Esophagus squamous epithelium (tissue), 5 donors: ENCODE measurements at regions not wholly inside any gene's neighbourhood (a gene's known extent, or its start where the extent isn't known, plus 50 kb on each side); places are given as distances from the start of the nearest gene placed in this dataset.

Source experiments
- DNase-seq: peaks from one replicate; lab custom pipeline; 2025; lab: John Stamatoyannopoulos, UW
- H3K27ac ChIP-seq, 4 donors: fragments of 200-600 bp; sonication (generic); one replicate each; pipeline ENCODE4 v1.5.1; 2016 to 2019; ENCODE audit warnings: mild to moderate bottlenecking in 1 of 4
- H3K27me3 ChIP-seq, 4 donors: fragments of 200-600 bp; sonication (generic); 1 replicate in 3 of 4; 2 replicates in 1 of 4; pipeline versions ENCODE4 v1.5.1 to v1.6.0; 2017 to 2021; ENCODE audit warnings: antibody characterized with exemption in 1 of 4
- H3K36me3 ChIP-seq, 3 donors: fragments of 200-600 bp; sonication (generic); one replicate each; pipeline ENCODE4 v1.5.1; 2016 to 2019
- H3K4me1 ChIP-seq, 3 donors: fragments of 200-600 bp; sonication (generic); one replicate each; pipeline ENCODE4 v1.5.1; 2017 to 2019
- H3K4me3 ChIP-seq, 4 donors: fragments of 200-600 bp; sonication (generic); 1 replicate in 3 of 4; 2 replicates in 1 of 4; pipeline ENCODE4 v1.5.1; 2016 to 2019; ENCODE audit warnings: mild to moderate bottlenecking in 2 of 4, moderate library complexity in 1 of 4
- H3K9me3 ChIP-seq, 3 donors: fragments of 200-600 bp; sonication (generic); one replicate each; pipeline ENCODE4 v1.5.1; 2016 to 2019
- CTCF ChIP-seq, 6 experiments: fragments of 450-650 bp in 4 of 6; fragments of 200-600 bp in 2 of 6; sonication (generic) in 2 of 6; IDR thresholded peaks; one replicate each; pipeline ENCODE4 v1.5.1; 2016 to 2019; ENCODE audit warnings: antibody characterized with exemption in 6 of 6, mild to moderate bottlenecking in 4 of 6, moderate library complexity in 4 of 6
- POLR2A ChIP-seq, 4 donors: fragments of 450-650 bp; IDR thresholded peaks; one replicate each; pipeline ENCODE4 v1.6.1; 2017; ENCODE audit warnings: antibody characterized with exemption in 4 of 4, mild to moderate bottlenecking in 4 of 4, moderate library complexity in 3 of 4
- WGBS, 2 donors: methylation state at CpG; one replicate each; pipeline ENCODE4 v1.1.5; 2018; 5-methylcytosine and 5-hydroxymethylcytosine counted together
- intact Hi-C: fragments of 100-400 bp; cut with DNase I; formaldehyde crosslinking; loops from one replicate; pipeline ENCODE4 v1.15.0; 2022
- donor health status: DM: yes; HTN: yes; CAD: no.

DNA sequence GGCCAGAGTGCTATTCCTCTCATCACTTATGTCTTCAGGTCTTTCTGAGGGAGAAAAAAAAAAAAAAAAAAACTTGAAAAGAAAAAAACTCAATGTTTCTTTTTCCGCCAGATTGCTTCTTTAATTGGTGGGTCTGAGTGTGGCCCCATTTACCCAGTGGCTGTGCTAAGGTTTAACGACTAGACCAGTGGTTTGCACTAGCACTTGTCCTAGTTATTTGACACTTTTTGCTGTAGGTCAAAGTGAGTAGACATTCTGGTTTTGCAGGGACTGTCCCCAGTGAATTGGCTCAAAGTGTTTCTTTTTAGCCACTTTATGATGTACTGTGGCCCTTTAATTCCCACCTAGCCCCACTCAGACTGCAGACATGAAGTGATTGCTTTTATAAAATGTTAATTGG is 273.3 kb downstream of the PTEN start:
- intact Hi-C loops = no loop called here
- Histone ChIP-seq H3K4me1 (peaks cover 0 to 11% (median 0%) of the 10 kb centered on the region in 3 donors), H3K27ac (no peak overlapping the region), H3K4me3 (no peak overlapping the region), H3K27me3 (no peaks in the 10 kb centered on the region), H3K9me3 (no peaks in the 10 kb centered on the region), H3K36me3 (no peaks in the 10 kb centered on the region)
- no peak for TF ChIP-seq POLR2A (IDR thresholded peaks at IDR 0.05)
- no peak for DNase-seq
- 62 to 75% methylated on average over 2 of the region's 2 CpGs for WGBS, 2 donors

DNA sequence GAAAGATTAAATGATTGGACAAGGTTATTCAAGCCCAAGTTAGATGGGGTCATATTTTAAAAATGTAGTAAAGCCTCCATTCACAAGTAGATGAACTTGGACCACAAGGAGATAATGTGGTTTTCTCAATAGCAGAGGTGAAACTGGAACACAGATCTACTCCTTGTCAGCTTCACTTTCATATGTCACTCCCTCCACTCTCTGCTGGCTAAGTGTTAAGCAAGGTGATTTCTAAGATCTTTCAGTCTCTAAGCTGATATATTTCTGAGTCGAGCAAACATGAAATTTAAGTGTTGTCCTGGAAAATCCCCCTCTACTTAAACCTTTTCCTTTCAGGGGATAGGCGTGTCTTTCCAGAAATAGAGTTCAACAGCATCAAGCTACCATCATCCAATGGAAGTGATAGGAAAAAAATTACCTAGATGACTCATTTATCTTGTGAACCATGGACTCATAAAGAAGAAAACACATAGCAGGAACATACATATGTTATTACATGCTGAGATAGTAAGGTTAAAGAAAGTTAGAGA is 275.0 kb downstream of the PTEN start:
- DNase-seq = no peak
- H3K9me3 ChIP-seq = no peaks in the 10 kb centered on the region
- no peaks in the 10 kb centered on the region for H3K27me3 ChIP-seq
- intact Hi-C loops = no loop called here
- H3K4me3 ChIP-seq = no peak overlapping the region
- H3K36me3 ChIP-seq = no peaks in the 10 kb centered on the region
- 38 to 43% methylated on average over 2 of the region's 2 CpGs for WGBS, 2 donors
- TF ChIP-seq POLR2A (IDR thresholded peaks at IDR 0.05) (no peak), CTCF (IDR thresholded peaks at IDR 0.05) (no peak)
- H3K27ac ChIP-seq = no peak overlapping the region
- no peaks in the 10 kb centered on the region for H3K4me1 ChIP-seq

DNA sequence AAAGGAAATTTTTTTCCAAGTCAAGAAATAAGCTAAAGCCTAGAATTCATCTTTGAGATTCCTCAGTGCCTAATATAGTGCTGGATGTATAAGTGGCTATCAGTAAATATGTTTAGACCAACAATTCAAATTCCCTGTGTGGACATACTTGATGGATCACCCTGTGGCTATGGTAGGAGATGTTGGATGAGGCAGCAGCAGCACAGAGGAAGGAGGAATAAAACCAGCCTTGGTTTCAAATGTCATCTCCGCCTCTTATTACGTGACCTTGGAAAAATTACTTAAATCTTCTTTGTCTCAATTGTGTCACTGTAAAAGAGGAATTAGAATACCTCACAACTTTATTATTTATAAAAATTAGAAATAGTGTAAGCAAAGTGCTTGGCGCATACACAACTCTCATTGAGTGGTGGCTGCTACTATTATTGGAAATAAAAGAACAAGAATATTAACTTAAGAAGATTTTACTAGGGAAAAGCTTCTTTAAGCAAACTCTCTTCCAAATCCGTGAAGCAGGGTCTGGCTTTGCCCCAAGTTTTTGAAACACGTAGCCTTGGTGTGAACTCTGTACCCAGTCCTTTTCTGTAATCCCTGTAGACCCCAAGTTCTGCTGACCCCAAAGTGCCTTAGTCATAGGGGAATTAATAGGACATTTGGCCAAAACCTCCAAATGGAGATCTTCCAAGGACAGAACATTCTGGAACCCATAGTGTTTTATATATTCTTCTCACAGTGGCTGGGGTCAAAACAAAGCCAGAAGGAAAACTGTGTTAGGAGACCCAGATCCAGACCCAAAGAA is 283.8 kb downstream of the PTEN start:
- WGBS, 2 donors = 67 to 87% methylated on average over 5 of the region's 5 CpGs
- DNase-seq = no peak
- intact Hi-C loops = no loop called here
- TF ChIP-seq CTCF (IDR thresholded peaks at IDR 0.05) = no peak
- no peak for TF ChIP-seq POLR2A (IDR thresholded peaks at IDR 0.05)
- peak overlapping the region in 3 of 4 donors; percentile 59 to 72 (median 59) for H3K27ac ChIP-seq
- H3K9me3 ChIP-seq = no peaks in the 10 kb centered on the region
- H3K36me3 ChIP-seq = no peaks in the 10 kb centered on the region
- peaks cover 0 to 35% (median 9%) of the 10 kb centered on the region in 3 donors for H3K4me1 ChIP-seq
- H3K27me3 ChIP-seq = no peaks in the 10 kb centered on the region
- no peak overlapping the region for H3K4me3 ChIP-seq

DNA sequence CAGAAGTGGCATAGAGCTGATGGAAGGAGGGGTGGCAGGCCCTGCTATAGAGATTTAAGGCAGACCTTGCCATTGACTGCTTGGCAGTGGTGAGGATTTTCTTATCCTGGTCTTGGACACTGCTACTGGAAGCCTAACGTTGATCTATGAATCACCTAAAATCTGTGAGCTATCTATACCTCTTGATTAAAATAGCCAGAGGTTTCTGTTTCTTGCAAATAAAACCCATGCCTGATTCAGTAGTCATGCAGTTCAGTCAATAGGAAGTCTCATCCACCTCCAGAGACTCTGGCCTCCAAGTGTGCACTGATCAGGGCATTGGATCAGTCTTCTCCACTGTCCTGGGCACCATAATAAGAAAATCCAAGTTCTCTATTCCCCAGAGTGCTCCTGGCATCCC is 286.5 kb downstream of the PTEN start:
- H3K9me3 ChIP-seq = no peaks in the 10 kb centered on the region
- H3K4me1 ChIP-seq = peaks cover 0 to 47% (median 20%) of the 10 kb centered on the region in 3 donors
- TF ChIP-seq POLR2A (IDR thresholded peaks at IDR 0.05) (no peak), CTCF (IDR thresholded peaks at IDR 0.05) (no peak)
- no peaks in the 10 kb centered on the region for H3K36me3 ChIP-seq
- H3K27me3 ChIP-seq = no peaks in the 10 kb centered on the region
- WGBS, 2 donors = 44 to 67% methylated on average over 1 of the region's 1 CpG
- H3K27ac ChIP-seq = peak overlapping the region in 1 of 4 donors; percentile 5
- no peak for DNase-seq
- H3K4me3 ChIP-seq = no peak overlapping the region
- intact Hi-C loops = no loop called here

DNA sequence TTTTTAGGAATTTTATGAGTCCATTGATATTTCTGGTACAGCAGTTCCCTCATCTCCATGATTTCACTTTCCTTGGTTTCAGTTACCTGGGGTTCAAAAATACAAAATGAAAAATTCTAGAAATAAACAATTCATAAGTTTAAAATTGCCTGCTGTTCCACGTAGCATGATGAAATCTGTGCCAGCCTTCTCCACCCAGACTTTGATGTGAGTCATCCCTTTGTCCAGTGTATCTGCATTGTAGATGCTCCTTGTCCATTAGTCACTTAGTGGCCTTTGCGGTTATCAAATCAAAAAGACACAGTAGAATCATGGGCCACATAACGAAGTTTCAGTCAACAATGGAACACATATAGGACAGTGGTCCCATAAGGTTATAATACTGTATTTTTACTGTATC is 286.9 kb downstream of the PTEN start:
- intact Hi-C loops = no loop called here
- no peaks in the 10 kb centered on the region for H3K36me3 ChIP-seq
- H3K9me3 ChIP-seq = no peaks in the 10 kb centered on the region
- WGBS, 2 donors = 64 to 68% methylated on average over 3 of the region's 3 CpGs
- H3K27ac ChIP-seq = no peak overlapping the region
- H3K4me1 ChIP-seq = peaks cover 0 to 47% (median 20%) of the 10 kb centered on the region in 3 donors
- no peak overlapping the region for H3K4me3 ChIP-seq
- TF ChIP-seq CTCF (IDR thresholded peaks at IDR 0.05) (no peak), POLR2A (IDR thresholded peaks at IDR 0.05) (no peak)
- DNase-seq = no peak
- H3K27me3 ChIP-seq = no peaks in the 10 kb centered on the region
